ENCODE measurements at regions not wholly inside any gene's neighbourhood (a gene's known extent, or its start where the extent isn't known, plus 50 kb on each side); places are given as distances from the start of the nearest gene placed in this dataset.

DNA sequence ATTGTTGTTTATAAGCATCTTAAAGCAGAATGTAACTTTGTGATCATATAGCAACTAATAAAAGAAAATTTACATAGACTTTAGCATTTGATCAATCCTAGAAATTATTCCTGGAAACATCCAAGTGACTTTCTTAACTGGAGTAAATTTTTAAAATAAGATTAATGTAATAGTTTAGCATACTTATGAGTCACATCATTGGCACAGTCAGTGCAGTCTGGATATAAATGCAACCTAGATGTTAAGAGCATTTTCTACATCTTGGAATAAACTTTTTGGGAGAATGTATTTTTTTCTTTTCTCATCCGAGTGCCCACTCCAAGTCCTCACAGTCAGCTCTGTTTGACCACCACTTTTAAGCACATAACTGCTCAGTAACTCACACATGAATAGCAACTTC, 324.6 kb upstream of the PLSCR5 start (continued):
- TF ChIP-seq, protein P1, sequence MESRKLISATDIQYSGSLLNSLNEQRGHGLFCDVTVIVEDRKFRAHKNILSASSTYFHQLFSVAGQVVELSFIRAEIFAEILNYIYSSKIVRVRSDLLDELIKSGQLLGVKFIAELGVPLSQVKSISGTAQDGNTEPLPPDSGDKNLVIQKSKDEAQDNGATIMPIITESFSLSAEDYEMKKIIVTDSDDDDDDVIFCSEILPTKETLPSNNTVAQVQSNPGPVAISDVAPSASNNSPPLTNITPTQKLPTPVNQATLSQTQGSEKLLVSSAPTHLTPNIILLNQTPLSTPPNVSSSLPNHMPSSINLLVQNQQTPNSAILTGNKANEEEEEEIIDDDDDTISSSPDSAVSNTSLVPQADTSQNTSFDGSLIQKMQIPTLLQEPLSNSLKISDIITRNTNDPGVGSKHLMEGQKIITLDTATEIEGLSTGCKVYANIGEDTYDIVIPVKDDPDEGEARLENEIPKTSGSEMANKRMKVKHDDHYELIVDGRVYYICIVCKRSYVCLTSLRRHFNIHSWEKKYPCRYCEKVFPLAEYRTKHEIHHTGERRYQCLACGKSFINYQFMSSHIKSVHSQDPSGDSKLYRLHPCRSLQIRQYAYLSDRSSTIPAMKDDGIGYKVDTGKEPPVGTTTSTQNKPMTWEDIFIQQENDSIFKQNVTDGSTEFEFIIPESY (IDR thresholded peaks at IDR 0.05; ENCODE audit: extremely low read depth, insufficient replicate concordance, low read length) = no peak
- TF ChIP-seq TCF7L2 (IDR thresholded peaks at IDR 0.05; ENCODE audit: borderline replicate concordance, extremely low read depth, insufficient read depth, insufficient read length) (no peak), POLR2A (IDR thresholded peaks at IDR 0.05; ENCODE audit: borderline replicate concordance, extremely low read depth, insufficient read depth, insufficient read length) (no peak), ELF1 (IDR thresholded peaks at IDR 0.05; ENCODE audit: borderline replicate concordance, low read depth) (no peak), ZNF274 (IDR thresholded peaks at IDR 0.05; ENCODE audit: low read depth, low read length) (no peak), JUND (IDR thresholded peaks at IDR 0.05) (no peak)

GRCh38 chr3:146928421-146929059, 323.4 kb upstream of the PLSCR5 start:
- Histone ChIP-seq H3K4me1 (ENCODE audit: control insufficient read depth in 1 of 2, insufficient read depth in 2 of 2, low read length in 2 of 2) (no peaks in the 10 kb centered on the region), H4K20me1 (ENCODE audit: insufficient read depth) (no peaks in the 10 kb centered on the region), H3K9ac (ENCODE audit: low read length) (no peak overlapping the region), H3K27me3 (ENCODE audit: insufficient read depth, low read length) (no peaks in the 10 kb centered on the region), H3K9me3 (ENCODE audit: control insufficient read depth in 1 of 2, insufficient read depth in 1 of 2, low read depth in 1 of 2, low read length in 2 of 2) (no peaks in the 10 kb centered on the region), H3K4me2 (ENCODE audit: low read length) (no peak overlapping the region), H3K79me2 (ENCODE audit: insufficient read depth, low read length) (no peaks in the 10 kb centered on the region), H3K9me2 (ENCODE audit: insufficient read depth) (no peaks in the 10 kb centered on the region), H3K4me3 (replicated peaks in 1 of 2; ENCODE audit: low read depth in 1 of 2, low read length in 2 of 2) (no peak overlapping the region), H3K36me3 (ENCODE audit: control insufficient read depth in 1 of 2, insufficient read depth in 2 of 2, low read length in 2 of 2) (no peaks in the 10 kb centered on the region), H2AFZ (ENCODE audit: low read depth, low read length, poor library complexity, severe bottlenecking) (no peak overlapping the region), H3K27ac (ENCODE audit: low read depth, low read length) (no peak overlapping the region)
- ChIA-PET POLR2A (no interaction called here), RAD21 (ENCODE audit: low non-redundant PET in 1 of 2, low total read pairs in 2 of 2, uncharacterized antibody in 2 of 2, unreplicated experiment in 2 of 2) (no interaction called here), CTCF (no interaction called here)
- no TSS peak for BruUV-seq (replicated peaks)
- intact Hi-C loops (cut with micrococcal nuclease) = no loop called here
- DNase-seq (ENCODE audit: low read depth, low spot score) = no peak
- TF ChIP-seq RAD21 (IDR thresholded peaks at IDR 0.05; ENCODE audit: low read depth) (no peak; the same call in 1 of the 2 replicates), SP1 (IDR thresholded peaks at IDR 0.05; ENCODE audit: low read depth) (no peak), JUND (IDR thresholded peaks at IDR 0.05) (no peak), CTCF (IDR thresholded peaks at IDR 0.05 in 2 of 3, conservative IDR thresholded peaks at IDR 0.05 in 1 of 3; ENCODE audit: borderline replicate concordance in 1 of 3, insufficient read depth in 1 of 3, low read depth in 2 of 3, low read length in 2 of 3) (no peak)
- ATAC-seq = peak; percentile 50; the same call in 1 of the 2 replicates
